ENCODE measurements at regions not wholly inside any gene's neighbourhood (a gene's known extent, or its start where the extent isn't known, plus 50 kb on each side); places are given as distances from the start of the nearest gene placed in this dataset.
"Not testable (repeated sequence)": the region's sequence is repeated elsewhere in the genome, so short reads cannot be mapped to it uniquely, and the experiment has no call there.

DNA sequence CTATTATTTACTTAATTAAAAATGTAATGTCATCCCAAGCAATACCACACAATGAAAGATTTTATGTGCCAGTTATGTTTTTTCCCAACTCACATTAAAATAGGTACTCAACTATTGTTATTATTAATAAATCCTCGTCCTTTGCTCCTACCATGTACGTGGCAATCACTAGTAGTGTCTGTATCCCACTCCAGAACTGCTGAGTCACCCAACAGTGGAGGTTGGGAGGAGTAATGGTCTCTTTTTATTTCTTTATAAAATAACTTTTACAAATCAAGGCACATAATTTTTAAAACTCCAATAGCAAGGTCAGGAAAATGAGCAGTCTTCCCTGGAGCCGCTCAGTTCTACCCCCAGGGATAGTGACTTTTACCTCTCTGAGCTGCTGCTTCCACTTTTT, 273.5 kb upstream of the PLPP4 start:
- Histone ChIP-seq H3K9me3 (no peaks in the 10 kb centered on the region), H3K27ac (no peak overlapping the region), H3K4me3 (no peak overlapping the region), H3K27me3 (no peaks in the 10 kb centered on the region), H3K36me3 (no peaks in the 10 kb centered on the region), H3K4me1 (peaks cover 3% of the 10 kb centered on the region)
- no peak for TF ChIP-seq POLR2AphosphoS5 (IDR thresholded peaks at IDR 0.05)
- TF ChIP-seq, protein P1, sequence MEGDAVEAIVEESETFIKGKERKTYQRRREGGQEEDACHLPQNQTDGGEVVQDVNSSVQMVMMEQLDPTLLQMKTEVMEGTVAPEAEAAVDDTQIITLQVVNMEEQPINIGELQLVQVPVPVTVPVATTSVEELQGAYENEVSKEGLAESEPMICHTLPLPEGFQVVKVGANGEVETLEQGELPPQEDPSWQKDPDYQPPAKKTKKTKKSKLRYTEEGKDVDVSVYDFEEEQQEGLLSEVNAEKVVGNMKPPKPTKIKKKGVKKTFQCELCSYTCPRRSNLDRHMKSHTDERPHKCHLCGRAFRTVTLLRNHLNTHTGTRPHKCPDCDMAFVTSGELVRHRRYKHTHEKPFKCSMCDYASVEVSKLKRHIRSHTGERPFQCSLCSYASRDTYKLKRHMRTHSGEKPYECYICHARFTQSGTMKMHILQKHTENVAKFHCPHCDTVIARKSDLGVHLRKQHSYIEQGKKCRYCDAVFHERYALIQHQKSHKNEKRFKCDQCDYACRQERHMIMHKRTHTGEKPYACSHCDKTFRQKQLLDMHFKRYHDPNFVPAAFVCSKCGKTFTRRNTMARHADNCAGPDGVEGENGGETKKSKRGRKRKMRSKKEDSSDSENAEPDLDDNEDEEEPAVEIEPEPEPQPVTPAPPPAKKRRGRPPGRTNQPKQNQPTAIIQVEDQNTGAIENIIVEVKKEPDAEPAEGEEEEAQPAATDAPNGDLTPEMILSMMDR (IDR thresholded peaks at IDR 0.05): no peak
- TF ChIP-seq EP300 (IDR thresholded peaks at IDR 0.05): no peak
- TF ChIP-seq POLR2A (IDR thresholded peaks at IDR 0.05): no peak
- WGBS: 89% methylated on average over 3 of the region's 3 CpGs
- DNase-seq (ENCODE audit: low spot score in 2 of 2): no peak

DNA sequence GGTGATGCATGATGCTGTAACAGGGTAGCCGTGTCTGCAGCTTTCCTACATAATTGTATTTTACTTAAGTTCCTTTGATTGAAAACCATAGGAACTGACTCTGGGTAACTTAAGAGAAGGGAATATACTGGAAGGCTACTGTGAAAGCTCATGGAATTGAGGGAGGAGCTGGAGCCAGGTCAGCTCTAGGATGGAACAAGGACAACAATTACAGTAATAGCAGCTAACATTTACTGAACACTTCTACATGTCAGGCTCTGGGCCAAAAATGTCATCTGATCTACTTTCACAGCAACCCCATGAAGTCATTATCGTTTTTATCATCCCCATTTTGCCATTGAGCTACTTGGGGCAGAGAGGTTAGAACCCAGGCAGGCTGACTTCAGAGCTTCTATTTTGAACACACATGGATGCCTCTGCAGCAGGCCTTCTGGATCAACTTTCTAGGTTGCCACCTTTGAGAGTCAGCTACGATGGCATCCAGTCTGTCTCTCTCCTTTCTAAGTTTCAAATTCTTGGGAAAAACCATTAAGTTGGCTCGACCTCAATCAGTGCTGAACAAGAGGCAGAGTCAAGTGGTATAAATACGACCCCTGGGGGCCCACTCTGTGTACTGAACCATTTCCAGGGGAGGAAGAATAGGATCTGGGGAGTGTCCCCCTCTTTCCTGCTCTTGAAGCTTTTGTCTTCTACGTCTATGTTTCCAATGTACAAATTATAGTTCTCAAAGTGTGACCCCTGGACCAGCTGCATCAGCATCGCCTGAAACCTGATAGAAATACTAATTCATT, 272.3 kb upstream of the PLPP4 start:
- DNase-seq (ENCODE audit: low spot score in 2 of 2): no peak
- TF ChIP-seq EP300 (IDR thresholded peaks at IDR 0.05) (no peak), POLR2AphosphoS5 (IDR thresholded peaks at IDR 0.05) (no peak), POLR2A (IDR thresholded peaks at IDR 0.05) (no peak)
- TF ChIP-seq, protein P1 (IDR thresholded peaks at IDR 0.05): no peak
- WGBS: 76% methylated on average over 7 of the region's 7 CpGs
- no peaks in the 10 kb centered on the region for H3K27me3 ChIP-seq
- no peak overlapping the region for H3K4me3 ChIP-seq
- H3K4me1 ChIP-seq: peaks cover 3% of the 10 kb centered on the region
- no peaks in the 10 kb centered on the region for H3K9me3 ChIP-seq
- no peak overlapping the region for H3K27ac ChIP-seq
- H3K36me3 ChIP-seq: no peaks in the 10 kb centered on the region

DNA sequence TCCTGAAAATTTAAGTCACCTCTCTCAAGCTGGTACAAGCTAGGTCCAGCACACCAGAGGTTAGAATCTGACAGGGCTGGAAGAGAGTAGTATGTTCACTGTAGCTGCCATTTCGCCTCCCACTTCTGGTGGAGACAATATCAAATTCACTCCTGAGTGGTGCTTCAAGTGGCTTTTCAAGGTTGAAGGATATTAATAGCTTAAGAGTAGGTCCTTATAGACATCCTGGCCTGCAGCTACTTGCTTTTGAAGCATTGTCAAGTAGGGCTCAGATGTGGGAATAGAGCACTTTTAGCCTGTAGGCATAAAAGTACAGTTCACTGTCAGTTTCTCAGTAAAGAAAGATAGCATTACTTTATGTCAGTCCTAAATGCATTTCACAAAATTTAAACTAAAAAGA, 270.5 kb upstream of the PLPP4 start:
- peaks cover 2% of the 10 kb centered on the region for H3K4me1 ChIP-seq
- WGBS: 91% methylated on average over 1 of the region's 1 CpG

DNA sequence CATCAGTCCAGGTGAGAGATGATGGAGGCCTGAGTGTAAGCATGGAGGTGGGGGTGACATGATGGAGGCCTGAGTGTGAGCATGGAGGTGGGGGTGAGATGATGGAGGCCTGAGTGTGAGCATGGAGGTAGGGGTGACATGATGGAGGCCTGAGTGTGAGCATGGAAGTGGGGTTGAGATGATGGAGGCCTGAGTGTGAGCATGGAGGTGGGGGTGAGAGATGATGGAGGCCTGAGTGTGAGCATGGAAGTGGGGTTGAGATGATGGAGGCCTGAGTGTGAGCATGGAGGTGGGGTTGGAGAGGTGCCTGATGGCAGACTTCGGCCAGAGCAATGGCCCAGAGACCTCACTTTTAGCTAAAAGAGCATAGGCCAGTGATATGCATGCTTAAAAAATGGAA, 269.9 kb upstream of the PLPP4 start:
- H3K9me3 ChIP-seq; H3K27me3 ChIP-seq; H3K36me3 ChIP-seq; DNase-seq (ENCODE audit: low spot score in 2 of 2); H3K4me1 ChIP-seq; H3K4me3 ChIP-seq; H3K27ac ChIP-seq: not testable (repeated sequence)
- 91% methylated on average over 1 of the region's 1 CpG for WGBS

More for the DNA sequence above, 270.5 kb upstream of the PLPP4 start:
- TF ChIP-seq, protein P1 (IDR thresholded peaks at IDR 0.05): no peak
- TF ChIP-seq POLR2A (IDR thresholded peaks at IDR 0.05) (no peak), POLR2AphosphoS5 (IDR thresholded peaks at IDR 0.05) (no peak), EP300 (IDR thresholded peaks at IDR 0.05) (no peak)
- H3K27me3 ChIP-seq: no peaks in the 10 kb centered on the region
- H3K9me3 ChIP-seq: no peaks in the 10 kb centered on the region
- DNase-seq (ENCODE audit: low spot score in 2 of 2): no peak
- H3K27ac ChIP-seq: no peak overlapping the region
- no peaks in the 10 kb centered on the region for H3K36me3 ChIP-seq
- no peak overlapping the region for H3K4me3 ChIP-seq

DNA sequence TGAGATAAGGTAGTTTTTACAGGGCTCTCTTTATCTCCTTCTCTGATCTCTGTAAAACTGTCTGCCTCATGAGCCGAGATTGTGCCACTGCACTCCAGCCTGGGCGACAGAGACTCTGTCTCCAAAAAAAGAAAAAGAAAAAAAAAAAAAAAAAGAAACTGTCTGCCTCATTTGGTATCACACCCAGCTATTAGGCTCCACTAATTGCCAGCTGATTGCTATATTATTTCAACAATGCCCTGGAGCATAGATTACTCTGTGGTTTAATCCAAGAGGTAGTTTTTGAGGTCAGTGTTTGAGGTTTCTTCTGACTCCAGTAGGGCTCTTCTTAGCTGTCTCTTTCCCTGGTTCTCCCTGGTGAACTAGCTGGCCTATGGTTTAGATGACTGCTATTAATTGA, 268.1 kb upstream of the PLPP4 start:
- H3K36me3 ChIP-seq: no peaks in the 10 kb centered on the region
- H3K9me3 ChIP-seq: no peaks in the 10 kb centered on the region
- 30% methylated on average over 2 of the region's 2 CpGs for WGBS
- H3K27ac ChIP-seq: no peak overlapping the region
- no peaks in the 10 kb centered on the region for H3K4me1 ChIP-seq
- TF ChIP-seq POLR2A (IDR thresholded peaks at IDR 0.05) (no peak), POLR2AphosphoS5 (IDR thresholded peaks at IDR 0.05) (no peak), EP300 (IDR thresholded peaks at IDR 0.05) (no peak)
- TF ChIP-seq, protein P1 (IDR thresholded peaks at IDR 0.05): no peak
- DNase-seq (ENCODE audit: low spot score in 2 of 2): no peak
- H3K27me3 ChIP-seq: no peaks in the 10 kb centered on the region
- H3K4me3 ChIP-seq: no peak overlapping the region
